ENCODE measurements at regions not wholly inside any gene's neighbourhood (a gene's known extent, or its start where the extent isn't known, plus 50 kb on each side); places are given as distances from the start of the nearest gene placed in this dataset.

GRCh38 chr13:104571893-104572229, 1505.6 kb upstream of the SLC10A2 start:
- TF ChIP-seq CTCF (IDR thresholded peaks at IDR 0.05; ENCODE audit: low read length) (no peak), EZH2 (IDR thresholded peaks at IDR 0.05; ENCODE audit: borderline replicate concordance, low read length) (no peak)
